Small intestine (tissue), 7 donors: ENCODE measurements at regions not wholly inside any gene's neighbourhood (a gene's known extent, or its start where the extent isn't known, plus 50 kb on each side); places are given as distances from the start of the nearest gene placed in this dataset.

Experiments used
- DNase-seq, 2 donors: peaks; one replicate each; pipeline versions ENCODE4 v3.0.0 to v3.0.0-alpha.2; 2013
- FAIRE-seq: peaks from 2 replicates; lab custom pipeline; 2012; peaks lifted over from hg19 to GRCh38; lab: Jason Lieb, UNC
- H3K27ac ChIP-seq, 3 donors: one replicate each; pipeline ENCODE4 v1.5.1; 2013; ENCODE audit warnings: low read length in 2 of 3, mild to moderate bottlenecking in 2 of 3, control low read depth in 1 of 3, inconsistent platforms in 1 of 3, low read depth in 1 of 3, moderate library complexity in 1 of 3
- H3K27me3 ChIP-seq, 3 donors: one replicate each; pipeline ENCODE4 v1.6.1; 2013; ENCODE audit warnings: low read length in 3 of 3, inconsistent platforms in 1 of 3; ENCODE audit not compliant: control insufficient read depth in 3 of 3, insufficient read depth in 3 of 3
- H3K36me3 ChIP-seq, 3 donors: one replicate each; pipeline ENCODE4 v1.6.1; 2013; ENCODE audit warnings: low read length in 3 of 3, inconsistent platforms in 1 of 3, low read depth in 1 of 3, mild to moderate bottlenecking in 1 of 3, moderate library complexity in 1 of 3; ENCODE audit not compliant: control insufficient read depth in 3 of 3, insufficient read depth in 2 of 3
- H3K4me1 ChIP-seq, 3 donors: one replicate each; pipeline ENCODE4 v1.6.1; 2013; ENCODE audit warnings: low read length in 2 of 3, inconsistent platforms in 1 of 3, low read depth in 1 of 3, mild to moderate bottlenecking in 1 of 3, moderate library complexity in 1 of 3; ENCODE audit not compliant: control insufficient read depth in 3 of 3, insufficient read depth in 2 of 3
- H3K4me3 ChIP-seq, 3 donors: one replicate each; pipeline ENCODE4 v1.5.1; 2013; ENCODE audit warnings: low read length in 3 of 3, control low read depth in 1 of 3, inconsistent platforms in 1 of 3, low read depth in 1 of 3, mild to moderate bottlenecking in 1 of 3, moderate library complexity in 1 of 3
- H3K9me3 ChIP-seq, 2 donors: one replicate each; pipeline ENCODE4 v1.6.1; 2013; ENCODE audit warnings: low read depth in 1 of 2, low read length in 1 of 2; ENCODE audit not compliant: control insufficient read depth in 2 of 2, insufficient read depth in 1 of 2
- WGBS, 3 donors: extraction: QIAGEN DNeasy Blood & Tissue Kit; methylation state at CpG; one replicate each; pipeline ENCODE4 v1.1.7; 2013; 5-methylcytosine and 5-hydroxymethylcytosine counted together
- donor health status: healthy with polysubstance abuse.
- donor health status: control.
- donor health status: control.
- donor health status: Bipolar disorder and iron deficiency.
- donor health status: healthy.

DNA sequence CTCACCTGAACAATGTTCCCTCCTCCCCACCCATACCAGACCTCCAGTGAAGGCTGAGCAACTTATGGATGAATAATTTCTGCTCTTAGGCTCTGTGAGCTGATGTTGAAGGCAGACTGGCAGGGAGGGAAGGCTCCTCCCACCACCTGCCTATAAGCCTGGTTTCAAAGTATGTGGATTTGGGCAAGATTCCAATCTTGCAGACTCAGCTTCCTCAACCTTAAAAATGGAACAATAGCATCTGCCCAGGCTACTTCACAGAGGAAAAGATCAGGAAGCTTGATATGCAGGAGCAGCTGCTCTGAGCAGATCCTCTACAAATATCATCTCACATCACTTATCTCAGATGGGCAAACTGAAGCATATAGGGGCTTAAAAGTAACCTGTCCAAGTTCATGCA, 112.2 kb downstream of the ZFP36L2 start:
- Histone ChIP-seq H3K9me3 (peaks cover 0 to 5% of the 10 kb centered on the region in 2 donors), H3K27ac (no peak overlapping the region), H3K36me3 (no peaks in the 10 kb centered on the region), H3K27me3 (no peaks in the 10 kb centered on the region), H3K4me3 (no peak overlapping the region), H3K4me1 (peaks cover 0 to 19% (median 2%) of the 10 kb centered on the region in 3 donors)
- FAIRE-seq, result no peak
- DNase-seq, result no peak

DNA sequence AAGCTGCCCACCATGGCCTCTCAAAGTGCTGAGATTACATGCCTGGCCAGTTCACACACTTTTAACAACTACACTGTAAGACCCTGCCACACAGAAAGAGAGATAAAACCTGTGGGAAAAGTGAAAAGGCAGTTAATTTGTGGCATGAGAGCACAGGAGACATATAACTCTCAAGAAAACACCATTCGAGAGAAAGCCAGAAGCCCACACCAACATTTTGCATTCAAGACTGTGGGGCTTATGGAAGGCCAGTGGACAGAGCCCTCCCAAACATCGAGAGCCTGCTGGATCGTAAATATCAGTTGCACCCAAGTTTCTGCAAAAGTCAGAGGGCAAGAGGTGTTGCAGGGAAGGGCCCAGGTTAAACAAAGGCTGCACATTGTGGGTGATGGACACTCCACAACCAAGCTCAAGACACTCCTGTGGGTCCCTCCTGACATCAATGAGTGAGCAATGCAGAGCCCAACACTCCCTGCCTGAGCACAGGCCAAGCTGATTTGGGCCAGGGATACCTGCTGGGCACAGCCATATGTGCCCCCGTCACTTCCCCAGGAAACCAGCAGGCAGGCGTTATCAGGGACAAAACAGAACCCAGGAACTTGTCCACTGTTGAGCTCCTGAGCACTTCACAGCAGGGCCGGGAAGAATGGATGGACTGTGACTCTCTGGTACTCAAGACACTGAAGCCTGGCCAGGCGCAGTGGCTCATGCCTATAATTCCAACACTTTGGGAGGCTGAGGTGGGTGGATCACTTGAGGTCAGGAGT, 114.4 kb downstream of the ZFP36L2 start:
- Histone ChIP-seq H3K4me3 (no peak overlapping the region), H3K9me3 (peaks cover 0 to 1% of the 10 kb centered on the region in 2 donors), H3K27me3 (no peaks in the 10 kb centered on the region), H3K36me3 (no peaks in the 10 kb centered on the region), H3K4me1 (peaks cover 0 to 24% (median 2%) of the 10 kb centered on the region in 3 donors), H3K27ac (no peak overlapping the region)
- 87 to 95% (median 92%) methylated on average over 7 of the region's 7 CpGs for WGBS, 3 donors
- FAIRE-seq (no peak), DNase-seq (no peak)

DNA sequence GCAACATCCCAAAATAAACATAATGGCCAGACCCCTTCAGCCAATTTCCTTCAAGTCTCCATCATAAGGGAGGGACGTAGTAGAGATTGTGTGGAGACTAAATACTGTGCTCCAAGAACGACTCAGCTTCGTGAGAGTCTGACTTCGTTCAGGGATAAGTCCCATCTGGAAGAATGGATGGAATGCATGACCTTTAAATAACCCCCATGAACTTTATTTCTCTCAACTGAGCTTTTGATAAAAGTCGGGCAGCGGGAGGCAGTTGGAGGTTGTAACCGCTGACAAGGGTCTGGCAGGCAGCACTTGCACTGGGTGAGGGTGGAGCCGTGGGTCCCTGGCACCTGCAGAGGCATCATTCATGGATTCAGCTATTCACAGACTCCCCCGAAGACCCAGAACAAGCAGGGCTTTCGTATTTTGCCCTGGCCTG, 115.9 kb downstream of the ZFP36L2 start:
- H3K27me3 ChIP-seq, result no peaks in the 10 kb centered on the region
- no peak for FAIRE-seq
- peaks cover 0 to 30% (median 3%) of the 10 kb centered on the region in 3 donors for H3K4me1 ChIP-seq
- H3K4me3 ChIP-seq, result no peak overlapping the region
- no peaks in the 10 kb centered on the region for H3K36me3 ChIP-seq
- peak overlapping the region in 2 of 3 donors; percentile 57 to 69 for H3K27ac ChIP-seq
- DNase-seq, result peak in 1 of 2 donors; percentile 40
- 51 to 59% (median 57%) methylated on average over 10 of the region's 10 CpGs for WGBS, 3 donors
- H3K9me3 ChIP-seq, result no peaks in the 10 kb centered on the region

DNA sequence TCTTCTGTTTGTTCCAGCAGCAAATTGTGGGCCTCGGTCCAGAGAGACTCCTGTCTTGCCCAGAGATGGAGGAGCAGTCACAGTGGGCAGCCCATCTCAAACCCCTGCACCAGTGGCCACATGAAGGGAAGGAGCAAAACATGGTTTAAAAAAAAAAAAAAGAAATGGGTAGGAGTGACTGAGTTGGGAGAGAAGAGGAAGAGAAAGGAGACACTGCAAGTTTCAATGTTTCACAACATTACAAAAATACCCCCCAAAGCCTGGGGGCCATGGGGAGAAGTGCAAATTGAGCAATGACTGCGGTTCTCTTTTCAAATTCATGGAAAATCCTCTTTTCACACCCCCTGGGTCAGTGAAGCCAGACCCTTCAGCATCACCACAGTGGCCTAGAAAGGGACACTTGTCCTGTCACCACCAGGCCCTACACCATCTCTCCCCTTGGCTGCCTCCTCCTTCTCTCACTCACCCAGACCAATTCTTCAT, 117.1 kb downstream of the ZFP36L2 start:
- no peak for FAIRE-seq
- no peaks in the 10 kb centered on the region for H3K9me3 ChIP-seq

DNA sequence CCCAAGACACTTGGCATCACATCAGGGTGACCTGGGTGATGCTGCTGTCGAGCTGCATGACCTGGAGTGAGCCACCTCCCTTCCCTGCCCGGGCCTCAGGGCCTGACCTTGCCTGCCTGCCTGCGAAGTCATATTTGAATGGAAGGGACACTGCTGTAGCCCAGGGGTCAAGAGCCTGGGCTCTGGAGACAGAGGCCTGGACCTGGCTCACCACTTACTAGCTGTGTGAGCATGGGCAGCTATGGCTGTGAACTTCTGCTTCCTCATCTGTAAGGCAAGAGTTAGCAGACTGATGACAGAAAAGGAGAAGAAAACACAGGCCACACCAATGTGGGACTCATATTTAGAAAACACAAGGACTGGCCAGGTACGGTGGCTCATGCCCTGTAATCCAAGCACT, 118.7 kb downstream of the ZFP36L2 start:
- FAIRE-seq, result no peak
- Histone ChIP-seq H3K4me3 (no peak overlapping the region), H3K4me1 (peaks cover 0 to 33% (median 3%) of the 10 kb centered on the region in 3 donors), H3K27me3 (no peaks in the 10 kb centered on the region), H3K27ac (peak overlapping the region in 1 of 3 donors; percentile 62), H3K9me3 (no peaks in the 10 kb centered on the region), H3K36me3 (no peaks in the 10 kb centered on the region)
- WGBS, 3 donors, result 74 to 93% (median 91%) methylated on average over 4 of the region's 4 CpGs
- no peak for DNase-seq

More for the DNA sequence above, 117.1 kb downstream of the ZFP36L2 start:
- no peak for DNase-seq
- Histone ChIP-seq H3K36me3 (no peaks in the 10 kb centered on the region), H3K27me3 (no peaks in the 10 kb centered on the region), H3K27ac (peak overlapping the region in 2 of 3 donors; percentile 17 to 79), H3K4me1 (peaks cover 0 to 33% (median 3%) of the 10 kb centered on the region in 3 donors), H3K4me3 (no peak overlapping the region)
- 52 to 89% (median 74%) methylated on average over 2 of the region's 2 CpGs for WGBS, 3 donors

DNA sequence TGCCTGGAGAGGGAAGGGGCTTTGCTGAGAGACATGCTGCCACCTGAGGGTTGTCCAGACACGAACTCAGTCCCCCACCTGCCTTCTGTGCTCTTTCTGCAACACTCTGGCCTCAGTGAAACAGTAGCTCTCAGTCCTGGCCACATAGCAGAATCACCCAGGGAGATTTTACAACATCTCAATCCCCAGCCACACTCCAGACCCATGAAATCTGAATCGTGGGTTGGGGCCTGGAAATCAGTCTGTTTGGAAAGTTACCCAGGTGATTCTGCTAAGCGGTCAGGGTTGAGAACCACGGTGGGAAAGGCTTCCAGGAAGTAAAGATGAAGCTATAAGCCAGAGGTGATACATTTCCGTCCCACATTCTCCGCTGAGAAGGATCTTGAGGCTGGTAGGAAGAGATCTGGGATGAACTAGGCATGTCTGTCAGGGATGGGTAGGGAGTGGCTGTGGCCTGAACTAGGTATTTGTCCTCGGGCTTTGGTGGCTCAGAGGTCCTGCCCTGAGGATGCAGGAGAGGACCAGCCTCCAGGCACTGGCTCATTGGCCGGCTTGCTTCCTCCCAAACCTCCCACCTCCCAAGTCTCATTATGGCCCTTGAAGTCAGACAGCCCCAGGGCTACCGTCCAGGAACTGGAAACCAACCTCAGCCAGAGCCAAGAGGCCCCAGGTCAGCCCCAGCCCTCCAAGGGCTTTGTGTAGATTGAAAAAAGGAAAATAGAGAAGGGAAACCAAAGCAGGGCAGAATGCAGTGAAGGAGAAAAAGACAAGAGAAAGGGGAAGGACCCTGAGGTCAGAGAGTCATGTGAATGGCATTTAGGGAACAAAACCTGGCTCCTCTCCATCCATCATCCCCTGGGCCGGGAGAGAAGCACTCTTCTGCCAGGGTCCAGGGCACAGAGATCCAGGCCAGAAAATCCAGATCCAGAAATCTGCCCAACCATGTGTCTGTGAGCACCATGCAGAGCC, 119.6 kb downstream of the ZFP36L2 start:
- Histone ChIP-seq H3K9me3 (no peaks in the 10 kb centered on the region), H3K4me1 (peaks cover 0 to 42% (median 3%) of the 10 kb centered on the region in 3 donors), H3K27ac (peak overlapping the region in 2 of 3 donors; percentile 13 to 93), H3K27me3 (no peaks in the 10 kb centered on the region), H3K36me3 (no peaks in the 10 kb centered on the region), H3K4me3 (no peak overlapping the region)
- WGBS, 3 donors, result 59 to 75% (median 73%) methylated on average over 10 of the region's 10 CpGs
- FAIRE-seq (no peak), DNase-seq (no peak)

DNA sequence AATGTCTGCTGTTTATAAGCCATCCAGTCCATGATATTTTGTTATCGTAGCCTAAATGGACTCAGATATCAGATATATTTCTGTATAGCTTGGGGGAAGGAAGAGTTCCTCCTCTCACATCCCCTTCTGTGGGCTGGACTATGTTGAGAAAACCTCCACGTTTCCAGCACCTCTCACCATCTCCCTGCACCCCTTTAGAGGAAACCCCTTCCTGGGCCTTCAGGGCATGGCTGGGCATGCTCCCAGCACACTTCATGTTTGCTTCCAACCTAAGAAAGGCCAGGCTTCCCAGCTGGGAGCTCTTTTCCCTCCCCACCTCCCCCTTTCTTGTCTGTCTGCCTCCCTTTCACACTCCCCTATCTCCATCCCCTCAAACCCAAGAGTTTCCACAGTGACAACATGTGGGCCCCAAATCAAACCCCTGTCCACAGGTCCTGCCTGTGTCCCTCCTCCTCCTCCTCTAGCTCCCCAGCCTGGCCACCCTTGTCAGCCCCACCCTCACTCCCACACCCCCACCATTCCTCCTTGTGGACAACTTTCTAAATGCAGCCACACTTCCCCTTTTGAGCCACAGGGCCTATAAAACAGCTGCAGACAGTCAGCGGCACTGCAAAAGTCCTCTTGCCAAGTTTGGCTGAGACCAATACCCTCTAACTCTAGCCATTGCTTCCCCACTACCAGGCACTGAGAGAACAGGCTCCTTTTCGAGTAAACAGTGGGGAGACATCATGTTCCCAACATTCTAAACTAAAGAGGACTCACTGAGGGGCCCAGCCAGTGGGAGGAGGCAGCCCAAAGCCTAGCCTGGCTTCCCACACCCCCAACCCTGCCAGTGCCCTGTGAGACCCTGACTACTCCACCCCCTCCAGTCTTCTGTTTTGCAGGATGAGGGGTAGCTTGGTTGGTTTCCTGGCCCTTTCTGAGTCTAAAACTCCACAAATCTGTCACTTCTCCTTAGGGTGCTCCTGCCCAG, 120.5 kb downstream of the ZFP36L2 start:
- 49 to 68% (median 65%) methylated on average over 4 of the region's 4 CpGs for WGBS, 3 donors
- H3K27ac ChIP-seq, result peak overlapping the region in 2 of 3 donors; percentile 13 to 93
- H3K27me3 ChIP-seq, result no peaks in the 10 kb centered on the region
- H3K9me3 ChIP-seq, result no peaks in the 10 kb centered on the region
- no peak overlapping the region for H3K4me3 ChIP-seq
- DNase-seq, result peak; percentile 35 to 53
- H3K4me1 ChIP-seq, result peaks cover 0 to 49% (median 6%) of the 10 kb centered on the region in 3 donors
- H3K36me3 ChIP-seq, result no peaks in the 10 kb centered on the region
- FAIRE-seq, result no peak
